Spleen (tissue), 11 donors: ENCODE measurements at regions not wholly inside any gene's neighbourhood (a gene's known extent, or its start where the extent isn't known, plus 50 kb on each side); places are given as distances from the start of the nearest gene placed in this dataset.

Source experiments
- DNase-seq: peaks from one replicate; pipeline ENCODE4 v3.0.0-alpha.2; 2020
- H3K27ac ChIP-seq, 8 donors: fragments of 200-600 bp; sonication (generic) in 7 of 8; 1 replicate in 4 of 8; 2 replicates in 4 of 8; pipeline versions ENCODE4 v1.5.0 to v1.8.0; 2016 to 2021; ENCODE audit warnings: inconsistent platforms in 4 of 8, mild to moderate bottlenecking in 4 of 8, moderate library complexity in 1 of 8
- H3K27me3 ChIP-seq, 7 donors: fragments of 200-600 bp; sonication (generic) in 6 of 7; replicated peaks in 1 of 7; 1 replicate in 4 of 7; 2 replicates in 3 of 7; pipeline versions ENCODE4 v1.5.0 to v1.8.0; 2016 to 2021; ENCODE audit warnings: inconsistent platforms in 3 of 7, mild to moderate bottlenecking in 1 of 7
- H3K36me3 ChIP-seq, 6 donors: fragments of 200-600 bp; sonication (generic) in 5 of 6; 1 replicate in 4 of 6; 2 replicates in 2 of 6; pipeline versions ENCODE4 v1.5.0 to v1.8.0; 2016 to 2021; ENCODE audit warnings: inconsistent platforms in 2 of 6
- H3K4me1 ChIP-seq, 6 donors: fragments of 200-600 bp; sonication (generic) in 5 of 6; 1 replicate in 3 of 6; 2 replicates in 3 of 6; pipeline versions ENCODE4 v1.5.0 to v1.8.0; 2016 to 2021; ENCODE audit warnings: inconsistent platforms in 3 of 6
- H3K4me3 ChIP-seq, 8 donors: fragments of 200-600 bp; sonication (generic) in 7 of 8; 1 replicate in 4 of 8; 2 replicates in 4 of 8; pipeline versions ENCODE4 v1.5.0 to v1.8.0; 2016 to 2021; ENCODE audit warnings: inconsistent platforms in 4 of 8, mild to moderate bottlenecking in 4 of 8, moderate library complexity in 2 of 8
- H3K9me3 ChIP-seq, 8 donors: fragments of 200-600 bp; sonication (generic) in 7 of 8; 1 replicate in 4 of 8; 2 replicates in 4 of 8; pipeline versions ENCODE4 v1.5.0 to v1.8.0; 2016 to 2021; ENCODE audit warnings: inconsistent platforms in 4 of 8
- POLR2A ChIP-seq, 3 donors: fragments of 450-650 bp; IDR thresholded peaks; one replicate each; pipeline ENCODE4 v1.5.1; 2017; ENCODE audit warnings: antibody characterized with exemption in 3 of 3, mild to moderate bottlenecking in 1 of 3
- POLR2AphosphoS5 ChIP-seq, 3 donors: sonication (generic); formaldehyde crosslinking; IDR thresholded peaks; one replicate each; pipeline ENCODE4 v1.5.1; 2017; ENCODE audit warnings: antibody characterized with exemption in 3 of 3
- WGBS, 5 donors: extraction: QIAGEN DNeasy Blood & Tissue Kit in 3 of 5; methylation state at CpG; one replicate each; pipeline versions ENCODE4 v1.1.5 to v1.1.7; 2013 to 2018; 5-methylcytosine and 5-hydroxymethylcytosine counted together
- intact Hi-C: fragments of 100-400 bp; cut with DNase I; formaldehyde crosslinking; loops from one replicate; pipeline ENCODE4 v1.15.0; 2023; ENCODE audit warnings: low total_unique reads
- TF ChIP-seq, protein P1 (sequence below), 11 experiments: fragments of 200-600 bp in 7 of 11; fragments of 450-650 bp in 4 of 11; sonication (generic) in 4 of 11; IDR thresholded peaks in 8 of 11; conservative IDR thresholded peaks in 3 of 11; 1 replicate in 7 of 11; 2 replicates in 4 of 11; pipeline versions ENCODE4 v1.4.0 to v1.8.0; 2016 to 2021; ENCODE audit warnings: antibody characterized with exemption in 11 of 11, inconsistent platforms in 4 of 11, mild to moderate bottlenecking in 1 of 11
- donor health status: healthy with polysubstance abuse.
- donor health status: DM: no; HTN: no; CAD: no; lungs with moderate emphysema.
- donor health status: DM: no; HTN: no; CAD: no.
- donor health status: Bipolar disorder and iron deficiency.
- donor health status: healthy.
- donor health status: DM: no; HTN: no; CAD: no.
- donor health status: DM: yes; HTN: yes; CAD: no.

DNA sequence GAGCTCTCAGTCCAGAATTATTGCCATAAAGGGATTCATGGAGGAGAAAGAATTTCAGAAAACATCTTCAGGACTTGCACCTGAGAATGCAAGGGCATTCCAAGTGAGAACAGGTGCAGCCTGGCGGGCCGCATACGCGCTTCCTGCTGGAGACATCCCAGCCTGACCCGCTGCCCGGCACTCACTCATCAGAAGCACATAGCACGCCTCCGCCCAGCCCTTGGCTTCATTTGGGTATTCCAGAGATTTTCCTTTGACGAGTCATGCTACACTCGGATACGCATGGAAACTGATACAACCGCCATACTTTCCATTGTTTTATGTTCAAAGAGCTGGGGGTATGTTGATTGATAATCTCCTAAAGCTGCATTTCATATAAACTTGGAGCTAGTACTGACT, 228.0 kb upstream of the ID2 start:
- Histone ChIP-seq H3K27me3 (peaks cover 0 to 70% (median 14%) of the 10 kb centered on the region in 7 donors), H3K27ac (no peak overlapping the region), H3K9me3 (no peaks in the 10 kb centered on the region), H3K4me3 (no peak overlapping the region), H3K4me1 (peaks cover 7 to 39% (median 18%) of the 10 kb centered on the region in 6 donors), H3K36me3 (no peaks in the 10 kb centered on the region)
- TF ChIP-seq POLR2AphosphoS5 (IDR thresholded peaks at IDR 0.05) = no peak
- DNase-seq = no peak
- intact Hi-C loops = no loop called here
- 81 to 98% (median 88%) methylated on average over 12 of the region's 12 CpGs for WGBS, 5 donors

GRCh38 chr2:8454797-8455196, 227.1 kb upstream of the ID2 start:
- H3K27ac ChIP-seq = peak overlapping the region in 3 of 8 donors; percentile 56 to 79 (median 70)
- no peaks in the 10 kb centered on the region for H3K36me3 ChIP-seq
- TF ChIP-seq, protein P1, sequence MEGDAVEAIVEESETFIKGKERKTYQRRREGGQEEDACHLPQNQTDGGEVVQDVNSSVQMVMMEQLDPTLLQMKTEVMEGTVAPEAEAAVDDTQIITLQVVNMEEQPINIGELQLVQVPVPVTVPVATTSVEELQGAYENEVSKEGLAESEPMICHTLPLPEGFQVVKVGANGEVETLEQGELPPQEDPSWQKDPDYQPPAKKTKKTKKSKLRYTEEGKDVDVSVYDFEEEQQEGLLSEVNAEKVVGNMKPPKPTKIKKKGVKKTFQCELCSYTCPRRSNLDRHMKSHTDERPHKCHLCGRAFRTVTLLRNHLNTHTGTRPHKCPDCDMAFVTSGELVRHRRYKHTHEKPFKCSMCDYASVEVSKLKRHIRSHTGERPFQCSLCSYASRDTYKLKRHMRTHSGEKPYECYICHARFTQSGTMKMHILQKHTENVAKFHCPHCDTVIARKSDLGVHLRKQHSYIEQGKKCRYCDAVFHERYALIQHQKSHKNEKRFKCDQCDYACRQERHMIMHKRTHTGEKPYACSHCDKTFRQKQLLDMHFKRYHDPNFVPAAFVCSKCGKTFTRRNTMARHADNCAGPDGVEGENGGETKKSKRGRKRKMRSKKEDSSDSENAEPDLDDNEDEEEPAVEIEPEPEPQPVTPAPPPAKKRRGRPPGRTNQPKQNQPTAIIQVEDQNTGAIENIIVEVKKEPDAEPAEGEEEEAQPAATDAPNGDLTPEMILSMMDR (IDR thresholded peaks at IDR 0.05 in 8 of 11, conservative IDR thresholded peaks at IDR 0.05 in 3 of 11) = no peak
- TF ChIP-seq POLR2AphosphoS5 (IDR thresholded peaks at IDR 0.05) = no peak
- no peak for TF ChIP-seq POLR2A (IDR thresholded peaks at IDR 0.05)
- DNase-seq = no peak
- H3K9me3 ChIP-seq = no peaks in the 10 kb centered on the region
- H3K4me3 ChIP-seq = no peak overlapping the region
- intact Hi-C loops = no loop called here
- WGBS, 5 donors = 91 to 93% (median 92%) methylated on average over 6 of the region's 6 CpGs
- peaks cover 0 to 78% (median 14%) of the 10 kb centered on the region in 7 donors for H3K27me3 ChIP-seq
- peaks cover 7 to 39% (median 18%) of the 10 kb centered on the region in 6 donors for H3K4me1 ChIP-seq

DNA sequence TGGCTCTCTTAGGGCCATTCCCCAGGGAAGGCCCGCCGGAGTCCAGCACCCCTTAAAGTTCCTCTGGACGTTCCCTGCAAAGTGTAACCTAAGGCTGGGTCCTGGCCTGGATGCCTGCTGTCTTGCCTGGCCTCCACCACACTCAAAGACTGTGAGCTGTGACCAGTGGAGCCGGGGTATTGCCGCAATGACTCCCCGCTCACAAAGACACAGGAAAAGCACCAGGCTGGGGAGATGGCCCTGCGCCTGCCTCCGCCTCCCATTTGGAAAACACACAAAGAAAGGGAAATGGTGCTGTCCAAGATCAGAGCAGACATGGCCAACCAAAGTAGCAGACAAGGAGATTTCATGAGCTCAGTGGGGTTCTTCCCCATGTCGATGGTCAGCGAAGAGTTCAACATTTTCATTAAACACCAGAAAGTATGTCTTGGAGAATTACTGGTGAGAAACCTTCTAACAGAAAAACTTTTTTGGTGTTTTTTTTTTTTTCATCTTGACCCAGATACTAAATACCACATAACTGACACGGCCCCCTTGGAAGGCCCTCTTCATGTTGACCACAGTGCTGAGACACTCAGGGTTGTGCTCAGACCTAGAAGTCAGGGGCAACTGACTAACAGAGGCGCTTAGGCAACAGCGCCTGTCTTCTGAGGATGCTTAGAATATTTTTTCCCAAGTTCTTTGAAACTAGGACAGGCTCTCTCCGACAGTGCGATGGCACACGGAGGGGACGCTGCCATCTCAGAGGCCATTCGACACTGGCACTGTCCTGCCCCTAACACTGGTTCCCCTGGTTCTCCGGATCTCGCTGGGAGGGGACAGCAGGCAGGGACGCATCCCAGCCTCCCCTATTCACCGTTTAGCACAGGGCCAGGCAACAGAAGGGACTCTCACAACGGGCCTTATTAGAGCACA, 226.4 kb upstream of the ID2 start:
- Histone ChIP-seq H3K4me1 (peaks cover 7 to 39% (median 18%) of the 10 kb centered on the region in 6 donors), H3K9me3 (no peaks in the 10 kb centered on the region), H3K27ac (peak overlapping the region in 6 of 8 donors; percentile 57 to 80 (median 68)), H3K4me3 (peak overlapping the region in 4 of 8 donors; percentile 0 to 63 (median 10)), H3K36me3 (no peaks in the 10 kb centered on the region), H3K27me3 (peaks cover 0 to 78% (median 14%) of the 10 kb centered on the region in 7 donors)
- no peak for DNase-seq
- 70 to 78% (median 73%) methylated on average over 23 of the region's 23 CpGs for WGBS, 5 donors
- TF ChIP-seq POLR2A (IDR thresholded peaks at IDR 0.05) (no peak), POLR2AphosphoS5 (IDR thresholded peaks at IDR 0.05) (no peak)
- TF ChIP-seq, protein P1 (IDR thresholded peaks at IDR 0.05 in 8 of 11, conservative IDR thresholded peaks at IDR 0.05 in 3 of 11) = no peak
- intact Hi-C loops = no loop called here

GRCh38 chr2:8456151-8457091, 225.4 kb upstream of the ID2 start:
- peak overlapping the region in 6 of 8 donors; percentile 57 to 80 (median 68) for H3K27ac ChIP-seq
- WGBS, 5 donors = 60 to 70% (median 67%) methylated on average over 21 to 41 of the region's 41 CpGs
- no peak for DNase-seq

More at GRCh38 chr2:8456151-8457091, 225.4 kb upstream of the ID2 start:
- H3K27me3 ChIP-seq = peaks cover 0 to 78% (median 14%) of the 10 kb centered on the region in 7 donors
- peaks cover 7 to 39% (median 18%) of the 10 kb centered on the region in 6 donors for H3K4me1 ChIP-seq
- peak overlapping the region in 6 of 8 donors; percentile 2 to 63 (median 20) for H3K4me3 ChIP-seq
- H3K9me3 ChIP-seq = no peaks in the 10 kb centered on the region
- H3K36me3 ChIP-seq = no peaks in the 10 kb centered on the region
- TF ChIP-seq, protein P1 (IDR thresholded peaks at IDR 0.05 in 8 of 11, conservative IDR thresholded peaks at IDR 0.05 in 3 of 11) = no peak
- TF ChIP-seq POLR2A (IDR thresholded peaks at IDR 0.05) = no peak
- no peak for TF ChIP-seq POLR2AphosphoS5 (IDR thresholded peaks at IDR 0.05)
- intact Hi-C loops = no loop called here
